ENCODE measurements at regions not wholly inside any gene's neighbourhood (a gene's known extent, or its start where the extent isn't known, plus 50 kb on each side); places are given as distances from the start of the nearest gene placed in this dataset.

GRCh38 chrX:51798701-51799100, 55.5 kb downstream of the GSPT2 start:
- no peak for DNase-seq

GRCh38 chrX:51802917-51803688, 59.9 kb downstream of the GSPT2 start:
- DNase-seq = peak; percentile 40

GRCh38 chrX:51803833-51804232, 60.6 kb downstream of the GSPT2 start:
- no peak for DNase-seq

- no peak for DNase-seq
Measured at GRCh38 chrX:51804741-51805140, 61.5 kb downstream of the GSPT2 start.

GRCh38 chrX:51813886-51814460, 70.7 kb downstream of the GSPT2 start:
- no peak for DNase-seq

- DNase-seq = no peak
Measured at GRCh38 chrX:51824061-51824460, 69.4 kb upstream of the MAGED1 start.

- no peak for DNase-seq
Measured at GRCh38 chrX:51825436-51825835, 68.0 kb upstream of the MAGED1 start.

GRCh38 chrX:51834076-51834475, 59.3 kb upstream of the MAGED1 start:
- no peak for DNase-seq

- no peak for DNase-seq
Measured at GRCh38 chrX:51836823-51837222, 56.6 kb upstream of the MAGED1 start.

- no peak for DNase-seq
Measured at GRCh38 chrX:51837451-51837850, 56.0 kb upstream of the MAGED1 start.

- DNase-seq = no peak
Measured at GRCh38 chrX:51837921-51838320, 55.5 kb upstream of the MAGED1 start.

Measured in activated CD4-positive, CD25-positive, alpha-beta regulatory T cell treated with anti-CD3 and anti-CD28 coated beads, Interleukin-2, amount 50 U/mL, for 72 hours (primary cell).